Glomerular visceral epithelial cell (primary cell): ENCODE measurements at regions not wholly inside any gene's neighbourhood (a gene's known extent, or its start where the extent isn't known, plus 50 kb on each side); places are given as distances from the start of the nearest gene placed in this dataset.
A peak's percentile ranks its signal among the peaks of the same experiment; 100 is the strongest.

Source experiments
- DNase-seq: peaks from one replicate; pipeline ENCODE4 v3.0.0-alpha.2; 2016; ENCODE audit errors: extremely low spot score

DNA sequence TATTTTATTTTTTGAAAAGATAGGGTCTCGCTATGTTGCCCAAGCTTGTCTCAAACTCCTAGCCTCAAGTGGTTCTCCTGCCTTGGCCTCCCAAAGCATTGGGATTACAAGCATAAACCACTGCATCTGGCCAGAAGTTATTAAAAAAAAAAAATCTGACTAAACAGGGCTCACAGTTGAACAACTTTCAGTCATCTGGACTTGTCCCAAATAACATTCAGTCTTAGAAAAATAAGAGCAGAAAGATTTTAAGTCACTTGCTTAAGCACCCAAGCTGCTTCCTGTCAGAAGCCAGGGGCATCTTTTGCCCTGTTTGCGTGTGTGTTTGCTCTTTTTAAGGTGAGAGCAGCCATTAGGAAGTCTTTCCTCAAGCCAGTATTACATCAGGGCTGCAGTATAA is 286.8 kb downstream of the LMO4 start:
- DNase-seq = no peak

GRCh38 chr1:87615901-87616300 is 287.2 kb downstream of the LMO4 start:
- no peak for DNase-seq

DNA sequence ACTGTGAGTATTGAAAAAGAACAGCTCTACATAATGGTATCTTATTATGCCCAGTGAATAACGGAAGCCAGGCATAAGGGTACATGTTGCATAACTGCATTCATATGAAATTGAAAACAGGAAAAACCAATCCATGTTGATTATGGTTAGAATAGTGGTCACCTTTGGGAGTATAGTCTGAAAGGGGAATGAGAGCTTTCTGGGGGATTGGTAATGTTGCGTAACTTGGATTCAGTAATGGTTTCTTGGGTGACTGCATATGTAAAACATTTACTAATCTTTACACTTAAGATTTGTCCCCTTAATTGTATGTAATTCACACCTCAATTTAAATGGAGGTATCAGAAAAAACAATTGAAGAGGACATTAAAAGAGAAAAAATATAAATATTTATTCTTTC is 292.1 kb downstream of the LMO4 start:
- DNase-seq = no peak

DNA sequence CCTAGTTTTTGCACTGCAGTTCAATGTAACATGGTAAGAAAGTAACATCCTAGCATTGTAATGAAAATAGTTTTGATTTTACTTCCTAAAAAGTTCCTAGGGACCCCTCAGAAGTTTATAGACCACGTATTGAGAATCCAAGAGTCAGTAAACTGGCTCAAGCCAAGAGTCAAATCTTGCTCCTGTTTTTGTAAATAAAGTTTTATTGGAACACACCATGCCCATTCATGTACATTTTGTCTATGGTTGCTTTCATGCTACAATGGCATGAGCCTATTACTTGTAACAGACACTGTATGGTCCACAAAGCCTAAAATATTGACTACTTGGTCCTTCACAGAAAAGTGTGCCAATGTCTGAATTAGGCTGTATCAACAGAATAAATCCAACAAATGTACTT is 301.0 kb downstream of the LMO4 start:
- no peak for DNase-seq

DNA sequence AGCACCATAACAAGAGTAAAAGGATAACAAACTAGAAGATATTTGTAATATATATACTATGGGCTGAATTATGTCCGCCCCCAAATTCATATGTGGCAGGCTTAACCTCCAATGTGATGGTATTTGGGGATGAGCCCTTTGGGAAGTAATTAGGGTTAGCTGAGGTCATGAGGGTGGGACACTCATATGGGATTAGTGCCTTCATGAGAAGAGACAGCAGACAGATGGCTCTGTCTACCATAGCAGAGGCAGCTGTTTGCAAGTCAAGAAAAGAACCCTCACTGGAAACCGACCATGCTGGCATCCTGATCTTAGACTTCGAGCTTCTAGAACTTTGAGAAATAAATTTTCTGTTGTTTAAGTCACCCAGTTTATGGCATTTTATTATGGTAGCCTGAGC is 303.6 kb downstream of the LMO4 start:
- no peak for DNase-seq

DNA sequence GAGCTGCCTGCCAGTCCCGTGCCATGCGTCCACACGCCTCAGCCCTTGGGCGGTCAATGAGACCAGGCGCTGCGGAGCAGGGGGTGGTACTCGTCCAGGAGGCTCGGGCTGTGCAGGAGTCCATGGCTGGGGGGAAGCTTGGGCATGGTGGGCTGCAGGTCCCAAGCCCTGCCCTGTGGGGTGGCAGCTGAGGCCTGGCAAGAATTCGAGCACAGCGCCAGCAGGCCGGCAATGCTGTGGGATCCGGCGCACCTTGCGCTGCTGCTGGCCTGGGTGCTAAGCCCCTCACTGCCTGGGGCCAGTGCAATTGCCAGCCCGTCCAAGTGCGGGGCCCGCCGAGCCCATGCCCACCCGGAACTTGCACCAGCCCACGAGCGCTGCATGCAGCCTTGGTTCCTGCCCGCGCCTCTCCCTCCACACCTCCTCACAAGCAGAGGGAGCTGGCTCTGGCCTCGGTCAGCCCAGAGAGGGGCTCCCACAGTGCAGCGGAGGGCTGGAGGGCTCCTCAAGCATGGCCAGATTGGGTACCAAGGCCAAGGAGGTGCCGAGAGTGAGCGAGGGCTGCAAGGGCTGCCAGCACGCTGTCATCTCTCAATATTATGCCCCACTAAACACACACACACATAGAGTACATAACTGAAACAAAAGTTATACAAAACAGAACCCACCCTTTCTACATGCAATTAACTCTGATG is 307.7 kb downstream of the LMO4 start:
- DNase-seq = no peak

GRCh38 chr1:87638636-87639035 is 310.0 kb downstream of the LMO4 start:
- DNase-seq = no peak

DNA sequence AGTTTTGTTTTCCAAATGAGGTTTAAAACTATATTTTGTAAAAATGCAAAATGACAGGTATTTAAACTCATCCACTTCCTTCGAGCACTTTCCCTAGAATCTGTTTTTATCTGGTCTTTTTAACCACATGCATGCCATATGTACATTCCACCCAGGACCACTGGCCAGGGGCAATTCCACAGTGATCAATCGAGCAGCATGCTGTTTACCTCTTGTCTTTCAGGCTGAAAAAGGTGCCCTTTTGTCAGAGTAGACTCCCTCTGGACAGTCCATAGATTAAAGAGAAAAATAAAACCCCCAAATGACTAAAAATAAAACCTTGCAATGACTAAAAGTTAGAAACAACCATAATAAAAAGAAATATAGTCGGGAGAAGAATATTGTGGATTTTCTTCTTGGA is 313.3 kb downstream of the LMO4 start:
- no peak for DNase-seq

GRCh38 chr1:87642581-87643221 is 314.0 kb downstream of the LMO4 start:
- DNase-seq = no peak

- peak; percentile 6 for DNase-seq
These were observed 315.4 kb downstream of the LMO4 start for GRCh38 chr1:87644033-87644578.

DNA sequence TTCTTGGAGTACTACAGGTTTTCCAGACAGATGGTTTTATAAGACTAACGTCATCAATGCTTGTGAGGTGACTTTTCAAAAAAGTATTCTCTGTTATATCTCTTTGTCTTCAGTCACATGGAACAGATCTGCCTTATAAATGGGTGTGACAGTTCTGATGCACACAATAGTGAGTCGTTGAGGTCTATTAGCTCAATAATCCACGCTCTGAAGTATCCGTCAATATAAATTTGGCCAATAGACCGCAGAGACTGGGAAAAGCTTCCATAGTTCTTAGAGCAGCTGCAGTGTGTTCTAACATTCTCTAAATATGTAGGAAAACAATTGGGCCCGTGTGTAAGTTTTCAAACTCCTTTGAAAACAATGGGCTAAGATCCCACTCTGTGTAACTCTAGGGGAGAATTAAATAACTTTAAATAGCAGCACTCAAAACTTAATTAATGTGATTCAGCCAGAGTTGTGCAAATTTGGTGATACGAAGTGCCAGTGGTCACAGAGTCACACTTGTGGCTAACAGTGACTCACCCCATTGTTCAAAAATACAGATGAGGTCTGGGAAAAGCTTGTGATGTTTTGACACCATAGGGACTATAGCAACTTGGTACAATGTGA is 316.0 kb downstream of the LMO4 start:
- peak; percentile 70 for DNase-seq

GRCh38 chr1:87647430-87648177 is 318.9 kb downstream of the LMO4 start:
- peak; percentile 31 for DNase-seq

- DNase-seq = no peak
These were observed 319.8 kb downstream of the LMO4 start for GRCh38 chr1:87648323-87649119.

DNA sequence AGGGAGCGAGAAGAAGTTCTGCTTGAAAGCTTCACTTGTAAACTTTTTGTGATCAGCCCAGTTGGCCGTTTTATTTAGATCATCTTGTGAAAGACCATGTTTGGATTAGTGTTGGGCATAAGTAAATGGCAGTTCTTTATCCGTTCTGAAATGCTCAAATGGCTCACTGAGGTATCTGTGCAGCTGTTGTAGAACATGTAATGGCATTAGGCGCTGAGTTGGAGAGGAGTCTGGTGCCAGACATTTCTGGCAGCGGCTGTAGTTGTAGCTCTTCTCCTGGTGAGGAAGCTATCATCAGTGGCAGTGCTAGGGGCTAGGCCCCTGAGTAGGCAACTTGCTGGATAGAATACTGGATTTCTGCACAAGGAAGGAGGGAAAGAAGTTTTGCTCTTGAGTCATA is 321.6 kb downstream of the LMO4 start:
- DNase-seq = no peak

DNA sequence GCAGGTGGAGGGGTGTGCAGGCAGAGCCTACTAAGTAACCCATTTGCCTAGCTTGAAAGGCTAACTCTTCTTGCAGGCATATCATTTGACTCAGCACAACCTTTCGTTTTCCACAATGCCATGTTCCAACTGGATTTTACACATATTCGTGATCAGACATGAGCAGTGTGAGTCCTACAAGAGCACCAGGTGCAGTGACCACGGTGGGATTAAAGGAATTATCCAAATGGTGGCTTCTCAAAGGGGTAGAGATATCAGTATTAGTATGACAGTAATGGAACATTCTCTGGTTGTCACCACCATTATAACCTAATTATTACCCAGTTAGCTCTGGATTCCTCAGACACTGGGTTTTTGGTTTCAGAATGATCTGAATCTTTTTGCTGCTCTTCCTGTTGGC is 323.5 kb downstream of the LMO4 start:
- no peak for DNase-seq

GRCh38 chr1:87665151-87665550 is 336.5 kb downstream of the LMO4 start:
- DNase-seq = no peak

DNA sequence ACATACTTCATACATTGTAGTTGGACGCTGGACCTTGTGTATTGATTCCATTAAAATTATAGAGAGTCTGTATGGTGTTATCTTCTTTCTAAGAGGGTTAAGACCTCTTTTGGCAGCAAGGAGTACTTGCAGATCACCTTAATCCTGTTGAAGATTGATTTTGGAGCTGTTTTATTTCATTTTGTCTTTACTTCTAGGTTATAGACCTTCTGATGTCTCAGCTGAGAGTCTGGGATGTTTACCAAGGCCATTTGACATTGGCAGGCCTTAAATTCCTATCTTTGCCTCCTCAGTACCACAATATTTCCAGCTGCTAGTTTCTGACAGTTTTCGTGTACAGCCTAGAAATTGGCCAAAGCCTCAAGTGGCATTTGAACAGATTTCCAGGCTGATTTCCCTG is 338.0 kb downstream of the LMO4 start:
- no peak for DNase-seq

- DNase-seq = no peak
These were observed 341.0 kb downstream of the LMO4 start for GRCh38 chr1:87669674-87670073.

DNA sequence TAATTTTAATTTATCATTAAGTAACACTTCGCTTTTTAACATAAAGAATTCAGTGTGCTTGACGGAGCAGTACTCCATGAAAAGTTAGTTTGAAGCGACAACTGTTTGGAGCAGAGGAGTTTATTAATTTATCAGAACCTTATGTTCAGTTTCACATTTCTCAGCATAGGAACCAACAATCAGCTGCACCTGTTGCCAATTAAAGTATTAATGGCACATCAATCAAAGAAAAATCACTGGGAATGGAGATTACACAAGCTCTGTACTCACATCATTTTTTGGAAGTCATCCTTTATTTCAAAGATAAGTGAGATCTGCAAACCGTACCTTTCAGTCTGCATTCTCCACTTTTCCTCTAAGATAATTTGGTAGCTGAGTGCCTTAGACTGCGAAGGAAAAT is 344.6 kb downstream of the LMO4 start:
- DNase-seq = no peak

DNA sequence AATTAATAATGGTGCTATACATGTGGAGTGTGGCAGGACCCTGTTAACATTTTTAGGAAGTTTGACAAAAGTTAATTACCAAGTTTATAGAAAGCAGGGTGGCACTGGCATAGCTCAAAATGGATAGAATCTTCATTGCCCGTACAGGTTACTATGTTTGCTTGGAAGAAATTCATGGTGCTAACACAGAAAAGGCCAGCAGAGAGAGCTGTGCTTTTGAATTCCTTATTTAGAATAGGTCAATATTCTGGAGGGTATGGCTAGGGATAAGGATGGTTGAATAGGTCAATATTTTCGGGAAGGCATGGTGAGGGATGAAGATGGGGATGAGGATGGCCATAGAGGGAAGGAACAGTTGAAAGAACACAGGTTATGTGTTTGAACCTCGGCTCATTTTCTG is 345.1 kb downstream of the LMO4 start:
- DNase-seq = no peak

DNA sequence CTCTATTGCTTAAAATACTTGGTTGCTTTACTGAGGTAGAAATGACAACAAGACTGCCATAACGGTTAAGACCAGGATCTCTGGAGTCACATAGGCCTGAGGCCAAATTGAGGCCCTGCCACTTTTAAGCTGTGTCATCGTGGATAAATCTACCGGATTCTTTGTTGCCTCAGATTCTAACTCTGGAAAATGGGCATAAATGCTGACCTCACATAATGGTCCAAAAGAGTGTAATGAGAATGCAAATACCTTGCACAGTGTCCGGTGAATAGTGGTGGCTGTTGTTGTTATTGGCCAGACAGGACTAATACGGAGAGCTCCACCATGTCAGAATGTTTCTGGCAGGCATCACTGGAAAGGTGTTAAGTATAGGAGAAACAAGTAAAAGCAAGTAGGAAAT is 346.1 kb downstream of the LMO4 start:
- no peak for DNase-seq

- DNase-seq = peak; percentile 3
These were observed 349.6 kb downstream of the LMO4 start for GRCh38 chr1:87678266-87678665.
